GM18861 (cell line): ENCODE measurements at regions not wholly inside any gene's neighbourhood (a gene's known extent, or its start where the extent isn't known, plus 50 kb on each side); places are given as distances from the start of the nearest gene placed in this dataset.
"Not testable (repeated sequence)": the region's sequence is repeated elsewhere in the genome, so short reads cannot be mapped to it uniquely, and the experiment has no call there.

Source experiments
- ATAC-seq: cut with Tn5 transposase; IDR thresholded peaks from one replicate; pipeline ENCODE4 v1.9.1; 2021; ENCODE audit not compliant: unreplicated experiment

DNA sequence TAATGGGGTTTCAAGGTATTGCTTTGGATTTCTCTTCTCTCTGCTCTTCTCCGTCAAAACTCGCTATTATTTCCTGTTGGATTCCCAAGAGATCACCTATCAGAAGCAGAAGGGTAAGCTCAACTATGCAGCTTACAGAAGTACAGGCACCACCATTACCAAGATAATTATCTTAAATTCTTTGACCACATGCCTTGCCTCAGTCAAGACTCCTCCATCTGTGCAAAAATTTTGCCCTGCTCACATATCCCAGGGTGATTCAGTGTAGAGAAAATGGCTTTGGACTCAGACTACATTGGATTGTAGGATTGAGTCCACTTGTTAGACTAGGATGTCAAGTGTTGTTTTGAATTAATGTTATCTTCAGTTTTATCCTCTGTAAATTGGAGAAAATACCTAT, 698.7 kb downstream of the TDRD15 start:
- ATAC-seq: no peak

DNA sequence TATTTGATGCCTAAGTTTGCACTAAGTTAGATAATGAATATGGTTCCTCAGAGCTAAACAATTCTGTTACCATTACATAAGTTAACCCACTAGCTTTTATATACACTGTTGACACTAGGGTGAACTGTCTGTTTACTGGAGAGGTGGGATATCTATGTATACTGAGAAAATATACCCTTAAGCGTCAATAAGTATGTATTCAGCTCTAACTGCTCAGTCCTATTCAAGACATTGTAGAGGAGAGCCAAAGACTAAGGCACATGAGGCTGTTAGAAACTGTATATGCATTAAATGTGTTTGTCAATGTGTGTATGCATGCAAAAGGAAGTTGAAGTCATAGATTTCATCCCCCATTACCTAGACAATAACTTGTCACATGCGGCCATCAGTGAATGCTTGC, 710.0 kb downstream of the TDRD15 start:
- ATAC-seq: no peak

DNA sequence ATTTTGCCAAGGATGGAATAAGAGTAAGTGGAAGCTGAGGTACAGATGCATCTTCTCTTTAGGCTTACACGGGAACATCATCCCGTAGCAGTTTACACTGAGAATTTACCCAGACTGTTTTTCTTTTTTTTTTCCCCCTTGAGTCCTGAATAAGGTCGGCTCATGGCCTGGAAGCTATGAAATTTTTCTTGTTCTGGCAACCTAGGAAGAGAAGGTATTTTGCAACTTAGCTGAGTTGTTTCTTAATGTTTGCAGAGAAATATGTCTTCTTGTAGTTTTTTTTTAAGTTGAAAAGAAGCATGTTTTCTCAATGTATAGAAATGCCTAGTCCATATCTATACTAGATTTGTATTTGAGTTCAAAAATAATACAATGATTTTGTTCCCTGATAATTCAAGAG, 712.5 kb downstream of the TDRD15 start:
- ATAC-seq: no peak

DNA sequence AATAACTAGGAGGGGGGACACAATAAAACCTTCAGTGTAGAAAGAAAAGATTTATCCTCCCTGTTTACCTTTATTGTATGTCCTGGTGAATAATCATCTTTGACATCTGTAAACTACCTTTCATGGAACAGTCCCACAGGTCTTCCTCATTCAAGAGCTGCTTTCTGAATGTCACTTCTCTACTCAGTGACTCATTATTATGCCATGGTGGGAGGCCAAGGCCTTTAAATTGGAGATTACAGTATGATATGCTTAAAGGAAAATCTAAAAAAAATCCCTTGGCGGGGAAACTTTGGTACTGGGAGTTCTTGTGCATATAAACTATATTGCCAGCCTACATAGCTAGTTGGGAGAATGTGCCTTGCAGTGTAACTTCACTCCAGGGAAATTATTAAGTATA, 713.0 kb downstream of the TDRD15 start:
- ATAC-seq: no peak

DNA sequence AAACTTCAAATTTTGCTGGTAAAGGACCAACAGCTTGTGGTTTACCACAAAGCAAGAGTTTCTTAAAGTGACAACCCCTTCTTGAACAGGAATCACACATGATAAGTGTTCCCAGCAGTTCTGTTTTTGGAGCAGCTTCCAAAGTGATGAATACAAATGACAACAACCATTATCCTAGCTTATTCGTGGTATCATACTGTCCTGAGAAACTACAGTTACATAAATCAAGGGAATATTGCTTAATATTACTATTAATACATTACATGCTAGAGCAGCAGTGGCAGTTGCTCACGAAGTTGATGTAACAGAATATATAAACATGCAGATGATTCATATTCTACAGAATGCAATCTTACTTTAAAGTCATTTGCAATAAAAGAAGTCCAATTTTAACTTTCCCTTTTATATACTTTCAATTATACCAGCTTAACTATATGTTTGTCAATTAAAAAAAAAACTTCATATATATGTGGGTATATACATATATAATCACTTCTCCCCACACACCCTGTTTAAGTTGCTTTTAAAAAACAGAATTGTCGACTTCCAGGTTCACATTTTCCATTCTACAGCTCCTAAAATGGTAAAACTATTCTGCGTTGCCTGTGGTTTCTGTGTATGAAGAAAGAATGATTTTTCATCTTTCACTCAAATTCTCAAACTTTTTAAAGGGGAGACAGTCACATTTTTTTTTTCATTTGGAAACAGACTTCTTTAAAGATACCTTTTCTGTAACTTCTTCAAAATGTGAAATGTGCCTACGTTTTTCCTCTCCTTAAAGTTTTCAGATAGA, 713.6 kb downstream of the TDRD15 start:
- ATAC-seq: no peak

DNA sequence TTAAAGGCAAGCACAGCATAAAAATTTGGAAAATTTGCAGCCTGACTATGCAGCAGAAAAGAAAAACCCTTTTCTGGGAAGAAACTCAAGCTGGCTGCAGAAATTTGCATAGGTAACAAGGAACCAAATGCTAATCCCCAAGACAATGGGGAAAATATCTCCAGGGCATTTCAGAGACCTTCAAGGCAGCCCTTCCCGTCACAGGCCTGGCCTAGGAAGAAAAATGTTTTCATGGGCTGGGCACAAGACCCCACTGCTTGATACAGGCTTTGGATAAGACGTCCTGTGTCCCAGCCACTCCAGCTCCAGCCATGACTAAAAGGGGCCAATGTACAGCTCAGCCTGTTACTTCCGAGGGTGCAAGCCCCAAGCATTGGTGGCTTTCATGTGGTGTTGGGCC, 717.6 kb downstream of the TDRD15 start:
- no peak for ATAC-seq

DNA sequence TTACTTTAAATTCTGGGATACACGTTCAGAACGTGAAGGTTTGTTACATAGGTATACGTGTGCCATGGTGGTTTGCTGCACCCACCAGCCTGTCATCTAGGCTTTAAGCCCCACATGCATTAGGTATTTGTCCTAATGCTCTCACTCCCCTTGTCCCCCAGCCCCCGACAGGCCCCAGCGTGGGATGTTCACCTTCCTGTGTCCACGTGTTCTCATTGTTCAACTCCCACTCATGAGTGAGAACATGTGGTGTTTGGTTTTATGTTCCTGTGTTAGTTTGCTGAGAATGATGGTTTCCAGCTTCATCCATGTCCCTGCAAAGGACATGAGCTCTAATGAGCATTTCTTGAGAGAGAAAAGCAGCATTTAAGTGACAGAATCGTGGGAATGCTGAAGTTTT, 726.6 kb downstream of the TDRD15 start:
- not testable (repeated sequence) for ATAC-seq

DNA sequence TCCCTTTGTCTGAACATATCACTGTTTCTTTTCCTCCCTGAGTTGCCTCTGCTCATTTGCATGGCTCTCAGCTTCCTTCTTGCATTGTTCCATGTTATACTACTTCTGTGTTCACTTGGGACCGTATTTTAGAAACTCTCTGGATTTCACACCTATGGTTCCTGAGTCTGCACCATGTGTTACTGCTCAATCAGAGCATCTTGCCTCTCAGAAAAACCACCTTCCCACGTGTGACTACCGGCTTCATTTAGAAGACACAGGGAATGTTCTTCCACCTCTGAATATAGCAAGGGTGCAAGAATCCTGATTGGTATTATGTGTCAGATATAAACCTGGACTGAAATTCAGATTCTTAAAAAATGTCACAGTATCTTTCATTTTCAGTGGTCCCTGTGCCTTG, 731.2 kb downstream of the TDRD15 start:
- ATAC-seq: no peak

DNA sequence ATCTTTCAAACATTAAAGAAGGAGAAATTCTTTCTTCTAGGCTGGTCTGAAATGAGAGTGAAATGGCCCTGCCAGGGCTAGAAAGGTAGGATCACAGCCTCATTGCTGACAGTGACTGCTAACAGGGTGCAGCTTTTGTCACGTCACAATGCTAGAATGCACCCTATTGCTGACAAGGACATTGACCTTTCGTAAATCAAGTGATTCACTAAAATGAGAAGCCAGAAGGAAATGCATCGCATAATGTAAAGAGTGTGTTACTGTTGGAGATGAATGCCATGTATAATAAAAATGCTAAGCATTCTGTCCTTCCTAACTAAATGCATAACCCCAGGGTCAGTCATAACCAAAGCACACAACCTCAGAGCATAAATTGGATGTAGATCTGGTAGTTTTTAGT, 732.9 kb downstream of the TDRD15 start:
- no peak for ATAC-seq

DNA sequence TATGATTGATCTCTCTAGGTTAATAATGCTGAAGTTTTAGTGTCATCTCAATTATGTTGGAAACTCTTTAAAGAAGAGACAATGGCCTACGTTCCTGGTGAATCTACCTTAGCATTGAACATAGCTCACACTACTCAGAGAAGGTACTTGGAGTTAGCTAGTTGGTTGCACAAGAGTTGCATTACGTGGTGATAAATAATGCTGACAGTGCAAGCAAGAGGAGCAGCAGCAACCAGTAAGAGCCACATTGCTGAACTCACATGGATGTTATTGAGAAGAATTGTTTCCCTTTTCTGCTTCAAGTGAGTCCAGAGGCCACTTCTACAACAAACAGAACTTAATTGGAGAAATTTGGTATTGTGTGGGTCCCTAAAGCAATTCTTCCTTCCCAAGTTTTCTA, 737.1 kb downstream of the TDRD15 start:
- no peak for ATAC-seq

DNA sequence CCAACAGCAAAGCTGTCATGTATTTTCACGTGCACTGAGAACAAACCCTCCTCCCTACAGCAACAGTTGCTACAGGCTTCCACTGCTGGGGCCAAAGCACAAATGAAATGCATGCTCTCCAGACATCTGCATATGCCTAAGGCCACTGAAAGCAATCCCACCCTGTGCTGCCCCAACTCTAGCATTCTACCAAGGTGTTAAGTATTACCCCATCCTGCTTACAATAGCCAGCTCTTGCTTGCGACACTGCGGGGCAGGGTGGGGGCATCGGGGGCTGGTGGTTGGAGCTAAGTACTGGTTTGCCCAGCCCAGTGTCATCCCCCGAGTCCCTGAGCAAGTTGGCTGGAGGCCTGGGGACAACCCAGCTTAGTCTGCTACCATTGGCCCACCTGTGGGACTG, 742.5 kb downstream of the TDRD15 start:
- ATAC-seq: no peak

DNA sequence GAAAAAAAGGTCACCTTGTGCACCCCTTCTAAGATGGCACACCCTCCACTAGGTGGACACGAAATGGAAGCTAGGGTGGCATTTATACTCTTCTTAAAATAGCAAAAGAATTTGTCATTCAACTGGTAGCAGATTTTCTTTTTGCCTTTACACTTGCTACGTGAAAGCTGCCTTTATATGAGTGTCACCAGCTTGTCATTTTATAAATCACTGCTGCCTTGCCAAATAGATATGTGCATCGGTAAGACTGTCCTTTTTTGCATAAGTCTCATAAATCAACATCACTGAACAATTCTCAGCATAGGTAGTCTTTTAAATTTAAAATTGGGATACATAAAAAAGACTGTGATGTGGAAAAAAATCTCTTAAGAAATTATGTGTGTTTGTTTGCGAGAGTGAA, 764.1 kb downstream of the TDRD15 start:
- ATAC-seq: no peak

DNA sequence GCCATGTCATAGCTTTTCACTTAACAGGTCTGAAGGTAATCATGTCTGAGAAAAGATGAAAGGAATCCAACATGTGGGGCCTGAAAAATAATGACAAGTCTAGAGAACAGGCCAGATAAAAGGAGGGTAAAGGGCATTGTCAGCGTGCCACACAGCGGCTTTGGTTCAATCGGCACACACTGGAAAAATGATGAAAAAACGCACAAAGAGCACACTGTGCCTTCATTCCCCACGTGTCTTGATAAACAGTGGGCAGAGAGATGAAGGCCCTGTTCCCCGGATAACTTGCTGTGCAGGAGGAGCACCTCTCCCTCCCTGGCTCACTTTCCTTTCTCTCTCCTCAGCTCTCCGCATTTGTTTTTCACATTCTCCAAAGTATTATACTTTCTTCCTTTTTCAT, 766.3 kb downstream of the TDRD15 start:
- ATAC-seq: no peak

DNA sequence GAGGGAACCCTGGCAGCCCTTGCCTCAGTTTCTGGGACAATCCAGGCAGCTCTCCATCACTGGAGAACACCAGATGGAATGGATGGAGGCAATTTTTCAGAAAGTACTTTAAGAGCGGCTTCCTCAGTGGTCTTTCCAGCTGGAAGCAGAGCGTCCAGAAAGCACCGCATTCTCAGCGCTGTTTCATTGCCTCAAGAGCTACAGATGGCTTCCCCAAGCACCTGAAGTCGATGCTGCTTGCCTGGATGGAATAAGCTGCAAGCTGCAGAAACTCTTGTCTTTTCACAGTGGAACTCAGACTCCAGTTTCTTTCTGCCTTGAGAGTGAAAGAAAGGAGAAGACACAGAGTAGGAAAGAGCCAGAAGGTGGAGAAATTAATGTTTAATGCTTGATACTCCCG, 766.9 kb downstream of the TDRD15 start:
- ATAC-seq: no peak

DNA sequence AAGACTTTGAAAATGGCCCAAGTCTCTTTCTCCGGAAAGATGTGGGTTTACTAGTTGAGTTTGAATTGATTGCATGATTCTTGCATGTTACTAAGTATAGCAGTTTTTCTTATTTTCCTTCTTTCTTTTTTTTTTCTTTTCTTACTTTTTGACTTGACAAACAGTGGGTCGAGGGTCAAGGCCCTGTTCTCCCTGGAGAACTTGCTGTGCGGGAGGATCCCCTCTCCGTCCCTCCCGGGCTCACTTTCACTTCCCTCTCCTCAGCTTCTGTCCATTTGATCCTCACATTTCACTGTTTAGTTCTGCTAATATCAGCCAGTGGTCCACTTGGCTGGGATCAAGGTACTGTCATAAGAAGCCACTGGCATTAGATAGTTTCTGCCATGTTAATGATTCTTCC, 767.4 kb downstream of the TDRD15 start:
- no peak for ATAC-seq

DNA sequence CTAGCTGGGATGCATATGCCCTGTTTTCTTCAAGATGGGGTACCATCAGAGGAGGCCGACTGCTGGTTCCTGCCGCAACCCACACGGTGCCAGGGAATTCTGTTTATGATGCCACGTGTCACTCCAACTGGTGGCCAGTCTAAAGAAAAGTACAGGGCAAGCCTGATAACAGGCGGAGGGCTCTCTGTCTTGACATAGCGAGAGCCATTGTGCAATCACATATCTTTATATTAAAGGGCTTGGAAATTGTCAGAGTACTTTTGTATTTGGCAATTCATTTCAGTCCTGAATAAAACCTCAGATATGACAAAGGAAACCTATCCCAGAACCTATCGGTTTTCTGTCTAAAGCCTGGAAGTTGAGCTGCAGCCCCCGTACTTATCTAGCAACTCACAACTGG, 768.4 kb downstream of the TDRD15 start:
- no peak for ATAC-seq

DNA sequence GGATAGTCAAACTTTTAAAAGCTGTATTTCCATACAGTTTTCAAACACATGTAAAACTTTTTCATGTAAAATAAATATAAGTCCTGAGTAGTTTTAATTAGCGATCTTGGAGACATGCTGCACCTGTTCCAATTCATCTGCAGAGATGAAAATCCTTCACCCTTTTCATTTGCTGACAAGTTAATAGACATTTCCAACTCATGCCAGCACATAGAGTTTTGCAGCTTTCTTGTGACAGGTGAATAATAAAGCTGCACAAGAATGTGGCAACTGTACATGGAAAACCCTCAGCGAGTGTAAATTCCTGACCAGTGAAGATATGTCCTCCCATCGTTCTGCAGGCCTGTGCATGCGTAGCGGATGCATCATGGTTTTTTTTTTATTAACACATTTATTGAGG, 771.4 kb downstream of the TDRD15 start:
- no peak for ATAC-seq

DNA sequence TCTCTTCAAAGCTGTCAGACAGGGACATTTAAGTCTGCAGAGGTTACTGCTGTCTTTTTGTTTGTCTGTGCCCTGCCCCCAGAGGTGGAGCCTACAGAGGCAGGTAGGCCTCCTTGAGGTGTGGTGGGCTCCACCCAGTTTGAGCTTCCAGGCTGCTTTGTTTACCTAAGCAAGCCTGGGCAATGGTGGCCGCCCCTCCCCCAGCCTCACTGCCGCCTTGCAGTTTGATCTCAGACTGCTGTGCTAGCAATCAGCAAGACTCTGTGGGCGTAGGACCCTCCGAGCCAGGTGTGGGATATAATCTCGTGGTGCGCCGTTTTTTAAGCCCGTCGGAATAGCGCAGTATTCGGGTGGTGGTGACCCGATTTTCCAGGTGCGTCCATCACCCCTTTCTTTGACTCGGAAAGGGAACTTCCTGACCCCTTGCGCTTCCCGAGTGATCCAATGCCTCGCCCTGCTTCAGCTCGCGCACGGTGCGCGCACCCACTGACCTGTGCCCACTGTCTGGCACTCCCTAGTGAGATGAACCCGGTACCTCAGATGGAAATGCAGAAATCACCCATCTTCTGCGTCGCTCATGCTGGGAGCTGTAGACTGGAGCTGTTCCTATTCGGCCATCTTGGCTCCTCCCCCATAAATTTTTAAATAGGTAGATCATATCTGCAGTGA, 785.1 kb downstream of the TDRD15 start:
- not testable (repeated sequence) for ATAC-seq

DNA sequence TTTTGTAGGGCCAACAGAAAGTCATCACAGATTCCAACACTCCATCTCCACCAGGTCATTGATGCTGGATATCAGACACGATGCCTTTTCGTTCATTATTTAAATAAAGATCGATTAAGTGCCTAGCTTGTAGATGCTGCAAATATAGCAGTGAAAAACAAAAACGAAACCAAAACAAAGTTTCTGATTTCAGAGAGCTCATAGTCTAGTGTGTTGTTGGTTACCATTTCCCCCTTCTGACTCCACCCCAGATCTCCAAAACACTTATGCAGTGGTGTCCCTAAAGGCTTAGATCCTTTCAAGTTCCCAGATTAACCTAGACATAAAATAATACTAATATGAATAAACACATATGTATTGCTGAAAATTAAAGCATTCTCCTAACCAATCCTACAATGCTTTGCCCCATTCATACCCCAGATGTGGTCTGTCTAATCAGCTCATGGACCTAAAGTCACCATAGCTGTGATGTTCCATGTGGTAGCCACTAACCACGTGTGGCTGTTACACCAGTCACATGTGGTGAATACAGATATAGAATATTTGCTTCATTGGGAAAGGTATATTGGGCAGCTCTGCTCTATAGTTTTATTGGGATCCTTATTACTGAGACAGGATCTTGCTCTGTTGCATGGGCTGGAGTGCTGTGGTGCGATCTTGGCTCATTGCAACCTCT, 787.2 kb downstream of the TDRD15 start:
- no peak for ATAC-seq

DNA sequence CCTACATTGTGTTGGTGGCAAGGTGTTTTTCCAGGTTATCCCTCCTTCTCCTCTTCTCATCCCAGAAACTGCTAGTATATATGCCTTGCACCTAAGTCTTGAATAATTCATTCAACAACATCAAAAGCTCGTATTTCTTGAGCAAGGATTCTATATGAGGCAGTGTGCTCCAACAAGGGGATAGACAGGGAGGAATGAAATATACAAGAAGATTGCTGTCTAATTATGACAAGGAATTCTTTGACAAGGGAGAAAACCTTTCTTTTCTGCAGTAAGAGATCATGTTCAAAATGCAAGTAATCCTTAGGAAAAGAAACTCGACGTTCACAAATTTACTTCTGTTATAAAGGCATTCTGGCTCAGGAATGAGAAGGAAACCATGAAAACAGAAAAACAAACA, 788.6 kb downstream of the TDRD15 start:
- no peak for ATAC-seq

DNA sequence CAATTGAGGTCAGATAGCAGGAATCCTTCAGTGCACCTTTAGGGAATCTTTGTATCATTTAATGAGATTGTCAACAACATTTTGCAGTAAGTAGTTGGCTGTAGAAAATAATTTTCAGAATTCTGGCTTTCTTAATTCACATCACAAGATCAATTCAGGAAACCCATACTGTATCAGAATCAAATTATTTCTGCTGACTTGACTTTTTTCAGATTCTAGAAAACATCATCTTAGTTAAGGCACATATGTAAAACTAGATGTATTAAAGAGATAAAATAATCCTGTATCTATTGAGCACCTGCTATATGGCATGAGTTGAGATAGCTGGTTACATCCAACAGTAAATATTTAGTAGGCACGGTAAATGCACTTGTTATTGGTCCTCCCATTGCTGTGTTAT, 791.4 kb downstream of the TDRD15 start:
- ATAC-seq: no peak

DNA sequence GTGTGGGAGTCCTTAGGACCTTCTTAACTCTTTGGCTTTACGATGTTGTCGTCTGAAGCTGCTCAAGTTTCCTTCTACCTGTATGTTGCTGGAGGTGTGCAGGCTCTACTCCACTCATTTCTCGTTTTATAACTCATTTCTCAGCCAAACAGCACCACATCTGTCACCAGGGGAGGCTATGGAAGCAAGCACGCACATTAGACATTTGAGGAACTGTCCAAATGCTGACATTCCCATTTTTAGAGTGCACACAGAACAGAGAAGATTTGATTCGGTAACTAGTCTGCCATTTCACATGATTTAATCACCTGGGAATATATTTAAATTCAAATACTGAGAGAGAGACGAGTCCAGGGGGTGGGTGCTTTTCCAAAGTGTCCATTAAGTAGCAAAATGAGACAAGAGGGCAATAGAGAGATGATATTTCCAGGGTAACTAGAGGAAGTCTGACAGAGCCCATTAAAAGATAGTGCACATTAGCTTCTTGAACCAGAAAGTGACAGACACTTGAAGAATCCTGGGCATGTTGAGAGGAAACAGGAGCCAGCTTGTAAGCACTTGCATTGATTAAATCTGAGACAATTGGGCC, 793.3 kb downstream of the TDRD15 start:
- no peak for ATAC-seq
